Vagina (tissue), 2 donors: ENCODE measurements at regions not wholly inside any gene's neighbourhood (a gene's known extent, or its start where the extent isn't known, plus 50 kb on each side); places are given as distances from the start of the nearest gene placed in this dataset.

Experiments used
- DNase-seq, 2 donors: peaks; one replicate each; pipeline ENCODE4 v3.0.0-alpha.2; 2017; ENCODE audit errors: extremely low spot score in 2 of 2
- H3K27ac ChIP-seq: fragments of 200-600 bp; sonication (generic); one replicate; pipeline ENCODE4 v1.5.1; 2019
- H3K27me3 ChIP-seq: fragments of 200-600 bp; sonication (generic); one replicate; pipeline ENCODE4 v1.5.1; 2019
- H3K36me3 ChIP-seq, 2 donors: fragments of 200-600 bp; sonication (generic); one replicate each; pipeline ENCODE4 v1.5.1; 2017 to 2019
- H3K4me1 ChIP-seq: fragments of 200-600 bp; sonication (generic); one replicate; pipeline ENCODE4 v1.5.1; 2019
- H3K4me3 ChIP-seq, 2 donors: fragments of 200-600 bp; sonication (generic); 1 replicate in 1 of 2; 2 replicates in 1 of 2; pipeline ENCODE4 v1.5.1; 2016 to 2019
- H3K9me3 ChIP-seq: fragments of 200-600 bp; sonication (generic); one replicate; pipeline ENCODE4 v1.5.1; 2019
- POLR2A ChIP-seq, 2 donors: fragments of 450-650 bp; IDR thresholded peaks; one replicate each; pipeline ENCODE4 v1.6.1; 2017; ENCODE audit warnings: antibody characterized with exemption in 2 of 2, mild to moderate bottlenecking in 2 of 2, moderate library complexity in 2 of 2
- POLR2AphosphoS5 ChIP-seq, 2 donors: sonication (generic); formaldehyde crosslinking; IDR thresholded peaks; one replicate each; pipeline ENCODE4 v1.9.0; 2017; ENCODE audit warnings: antibody characterized with exemption in 2 of 2, mild to moderate bottlenecking in 2 of 2, low read depth in 1 of 2; ENCODE audit not compliant: insufficient read depth in 1 of 2
- intact Hi-C: fragments of 100-400 bp; cut with DNase I; formaldehyde crosslinking; loops from one replicate; pipeline ENCODE4 v1.15.1; 2023
- TF ChIP-seq, protein P1 (sequence below), 3 experiments: fragments of 450-650 bp in 2 of 3; fragments of 200-600 bp in 1 of 3; sonication (generic) in 1 of 3; IDR thresholded peaks; one replicate each; pipeline ENCODE4 v1.5.1; 2017 to 2019; ENCODE audit warnings: antibody characterized with exemption in 3 of 3, mild to moderate bottlenecking in 2 of 3, moderate library complexity in 2 of 3

- Histone ChIP-seq H3K4me3 (no peak overlapping the region), H3K27me3 (no peaks in the 10 kb centered on the region), H3K9me3 (no peaks in the 10 kb centered on the region), H3K27ac (no peak overlapping the region), H3K4me1 (no peaks in the 10 kb centered on the region), H3K36me3 (no peaks in the 10 kb centered on the region)
- intact Hi-C loops = no loop called here
- TF ChIP-seq POLR2A (IDR thresholded peaks at IDR 0.05) (no peak), POLR2AphosphoS5 (IDR thresholded peaks at IDR 0.05; ENCODE audit: insufficient read depth in 1 of 2, low read depth in 1 of 2) (no peak)
- TF ChIP-seq, protein P1, sequence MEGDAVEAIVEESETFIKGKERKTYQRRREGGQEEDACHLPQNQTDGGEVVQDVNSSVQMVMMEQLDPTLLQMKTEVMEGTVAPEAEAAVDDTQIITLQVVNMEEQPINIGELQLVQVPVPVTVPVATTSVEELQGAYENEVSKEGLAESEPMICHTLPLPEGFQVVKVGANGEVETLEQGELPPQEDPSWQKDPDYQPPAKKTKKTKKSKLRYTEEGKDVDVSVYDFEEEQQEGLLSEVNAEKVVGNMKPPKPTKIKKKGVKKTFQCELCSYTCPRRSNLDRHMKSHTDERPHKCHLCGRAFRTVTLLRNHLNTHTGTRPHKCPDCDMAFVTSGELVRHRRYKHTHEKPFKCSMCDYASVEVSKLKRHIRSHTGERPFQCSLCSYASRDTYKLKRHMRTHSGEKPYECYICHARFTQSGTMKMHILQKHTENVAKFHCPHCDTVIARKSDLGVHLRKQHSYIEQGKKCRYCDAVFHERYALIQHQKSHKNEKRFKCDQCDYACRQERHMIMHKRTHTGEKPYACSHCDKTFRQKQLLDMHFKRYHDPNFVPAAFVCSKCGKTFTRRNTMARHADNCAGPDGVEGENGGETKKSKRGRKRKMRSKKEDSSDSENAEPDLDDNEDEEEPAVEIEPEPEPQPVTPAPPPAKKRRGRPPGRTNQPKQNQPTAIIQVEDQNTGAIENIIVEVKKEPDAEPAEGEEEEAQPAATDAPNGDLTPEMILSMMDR (IDR thresholded peaks at IDR 0.05) = no peak
- DNase-seq = no peak
Measured at GRCh38 chr10:36373424-36374096, 731.5 kb upstream of the FZD8 start.

GRCh38 chr10:36367362-36367761 lies 725.3 kb upstream of the FZD8 start:
- no peaks in the 10 kb centered on the region for H3K4me1 ChIP-seq

GRCh38 chr10:36366843-36367242 lies 724.7 kb upstream of the FZD8 start:
- TF ChIP-seq POLR2AphosphoS5 (IDR thresholded peaks at IDR 0.05; ENCODE audit: insufficient read depth in 1 of 2, low read depth in 1 of 2) (no peak), POLR2A (IDR thresholded peaks at IDR 0.05) (no peak)
- TF ChIP-seq, protein P1 (IDR thresholded peaks at IDR 0.05) = no peak
- Histone ChIP-seq H3K4me1 (no peaks in the 10 kb centered on the region), H3K36me3 (no peaks in the 10 kb centered on the region), H3K4me3 (no peak overlapping the region), H3K27me3 (no peaks in the 10 kb centered on the region), H3K9me3 (no peaks in the 10 kb centered on the region), H3K27ac (no peak overlapping the region)
- DNase-seq = no peak
- intact Hi-C loops = no loop called here

More at GRCh38 chr10:36367362-36367761, 725.3 kb upstream of the FZD8 start:
- Histone ChIP-seq H3K9me3 (no peaks in the 10 kb centered on the region), H3K36me3 (no peaks in the 10 kb centered on the region), H3K27me3 (no peaks in the 10 kb centered on the region), H3K4me3 (no peak overlapping the region), H3K27ac (no peak overlapping the region)
- no peak for TF ChIP-seq POLR2A (IDR thresholded peaks at IDR 0.05)
- TF ChIP-seq POLR2AphosphoS5 (IDR thresholded peaks at IDR 0.05; ENCODE audit: insufficient read depth in 1 of 2, low read depth in 1 of 2) = no peak
- TF ChIP-seq, protein P1 (IDR thresholded peaks at IDR 0.05) = no peak
- DNase-seq = no peak
- intact Hi-C loops = no loop called here

GRCh38 chr10:36366065-36366464 lies 724.0 kb upstream of the FZD8 start:
- no peaks in the 10 kb centered on the region for H3K27me3 ChIP-seq
- H3K27ac ChIP-seq = no peak overlapping the region
- no peak overlapping the region for H3K4me3 ChIP-seq
- H3K36me3 ChIP-seq = no peaks in the 10 kb centered on the region
- TF ChIP-seq POLR2A (IDR thresholded peaks at IDR 0.05) (no peak), POLR2AphosphoS5 (IDR thresholded peaks at IDR 0.05; ENCODE audit: insufficient read depth in 1 of 2, low read depth in 1 of 2) (no peak)
- TF ChIP-seq, protein P1 (IDR thresholded peaks at IDR 0.05) = no peak
- no peaks in the 10 kb centered on the region for H3K9me3 ChIP-seq
- DNase-seq = no peak
- no peaks in the 10 kb centered on the region for H3K4me1 ChIP-seq
- intact Hi-C loops = no loop called here

DNA sequence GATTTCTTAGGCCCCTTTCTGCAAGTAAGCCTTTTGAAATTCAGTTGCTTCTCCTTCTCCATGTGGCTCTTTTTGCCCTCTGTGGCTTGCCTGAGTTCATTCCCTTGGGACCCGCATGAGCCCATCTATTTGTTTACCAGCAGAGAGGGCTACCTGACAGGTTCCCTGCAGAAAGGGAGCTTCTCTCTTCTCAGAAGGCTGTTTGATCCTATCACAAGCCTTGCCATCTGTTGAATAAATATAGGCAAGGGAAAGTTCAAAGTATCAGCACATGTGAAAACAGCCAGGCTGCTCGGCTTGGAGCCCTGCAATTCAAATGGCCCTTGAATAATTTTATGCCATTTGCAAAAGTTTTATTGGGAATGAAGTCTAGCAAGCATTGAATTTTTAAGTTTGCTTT lies 720.2 kb upstream of the FZD8 start:
- Histone ChIP-seq H3K4me3 (no peak overlapping the region), H3K27me3 (no peaks in the 10 kb centered on the region), H3K9me3 (no peaks in the 10 kb centered on the region), H3K4me1 (no peaks in the 10 kb centered on the region), H3K36me3 (no peaks in the 10 kb centered on the region), H3K27ac (no peak overlapping the region)
- intact Hi-C loops = no loop called here
- no peak for DNase-seq
- TF ChIP-seq, protein P1 (IDR thresholded peaks at IDR 0.05) = no peak
- TF ChIP-seq POLR2AphosphoS5 (IDR thresholded peaks at IDR 0.05; ENCODE audit: insufficient read depth in 1 of 2, low read depth in 1 of 2) = no peak
- no peak for TF ChIP-seq POLR2A (IDR thresholded peaks at IDR 0.05)
